Ascending aorta (tissue), 2 donors: ENCODE measurements at regions not wholly inside any gene's neighbourhood (a gene's known extent, or its start where the extent isn't known, plus 50 kb on each side); places are given as distances from the start of the nearest gene placed in this dataset.

Source experiments
- DNase-seq, 2 donors: peaks; one replicate each; pipeline ENCODE4 v3.0.0-alpha.2; 2019; ENCODE audit warnings: low spot score in 2 of 2
- H3K27ac ChIP-seq, 2 donors: fragments of 200-600 bp; sonication (generic); one replicate each; pipeline ENCODE4 v1.5.1; 2016 to 2017; ENCODE audit warnings: mild to moderate bottlenecking in 1 of 2
- H3K27me3 ChIP-seq: fragments of 200-600 bp; sonication (generic); one replicate; pipeline ENCODE4 v1.5.1; 2017
- H3K36me3 ChIP-seq, 2 donors: fragments of 200-600 bp; sonication (generic); one replicate each; pipeline ENCODE4 v1.5.1; 2016
- H3K4me1 ChIP-seq, 2 donors: fragments of 200-600 bp; sonication (generic); one replicate each; pipeline ENCODE4 v1.5.1; 2016 to 2017; ENCODE audit warnings: mild to moderate bottlenecking in 1 of 2
- H3K4me3 ChIP-seq, 2 donors: fragments of 200-600 bp; sonication (generic); one replicate each; pipeline ENCODE4 v1.5.1; 2016 to 2017; ENCODE audit warnings: mild to moderate bottlenecking in 1 of 2
- H3K9me3 ChIP-seq, 2 donors: fragments of 200-600 bp; sonication (generic); one replicate each; pipeline ENCODE4 v1.5.1; 2016
- intact Hi-C: fragments of 100-400 bp; cut with DNase I; formaldehyde crosslinking; loops from one replicate; pipeline ENCODE4 v1.15.1; 2023
- TF ChIP-seq, protein P1 (sequence below), 3 experiments: fragments of 200-600 bp in 2 of 3; fragments of 450-650 bp in 1 of 3; sonication (generic) in 2 of 3; IDR thresholded peaks; one replicate each; pipeline ENCODE4 v1.5.1; 2016 to 2019; ENCODE audit warnings: antibody characterized with exemption in 3 of 3, mild to moderate bottlenecking in 1 of 3, moderate library complexity in 1 of 3

GRCh38 chr6:44761046-44761445, 373.5 kb downstream of the CDC5L start:
- H3K4me3 ChIP-seq: no peak overlapping the region
- H3K36me3 ChIP-seq: no peaks in the 10 kb centered on the region
- H3K9me3 ChIP-seq: peaks cover 0 to 3% of the 10 kb centered on the region in 2 donors
- no peak for DNase-seq
- H3K27ac ChIP-seq: no peak overlapping the region
- TF ChIP-seq, protein P1, sequence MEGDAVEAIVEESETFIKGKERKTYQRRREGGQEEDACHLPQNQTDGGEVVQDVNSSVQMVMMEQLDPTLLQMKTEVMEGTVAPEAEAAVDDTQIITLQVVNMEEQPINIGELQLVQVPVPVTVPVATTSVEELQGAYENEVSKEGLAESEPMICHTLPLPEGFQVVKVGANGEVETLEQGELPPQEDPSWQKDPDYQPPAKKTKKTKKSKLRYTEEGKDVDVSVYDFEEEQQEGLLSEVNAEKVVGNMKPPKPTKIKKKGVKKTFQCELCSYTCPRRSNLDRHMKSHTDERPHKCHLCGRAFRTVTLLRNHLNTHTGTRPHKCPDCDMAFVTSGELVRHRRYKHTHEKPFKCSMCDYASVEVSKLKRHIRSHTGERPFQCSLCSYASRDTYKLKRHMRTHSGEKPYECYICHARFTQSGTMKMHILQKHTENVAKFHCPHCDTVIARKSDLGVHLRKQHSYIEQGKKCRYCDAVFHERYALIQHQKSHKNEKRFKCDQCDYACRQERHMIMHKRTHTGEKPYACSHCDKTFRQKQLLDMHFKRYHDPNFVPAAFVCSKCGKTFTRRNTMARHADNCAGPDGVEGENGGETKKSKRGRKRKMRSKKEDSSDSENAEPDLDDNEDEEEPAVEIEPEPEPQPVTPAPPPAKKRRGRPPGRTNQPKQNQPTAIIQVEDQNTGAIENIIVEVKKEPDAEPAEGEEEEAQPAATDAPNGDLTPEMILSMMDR (IDR thresholded peaks at IDR 0.05): no peak
- intact Hi-C loops: no loop called here
- no peaks in the 10 kb centered on the region for H3K27me3 ChIP-seq
- no peaks in the 10 kb centered on the region for H3K4me1 ChIP-seq

DNA sequence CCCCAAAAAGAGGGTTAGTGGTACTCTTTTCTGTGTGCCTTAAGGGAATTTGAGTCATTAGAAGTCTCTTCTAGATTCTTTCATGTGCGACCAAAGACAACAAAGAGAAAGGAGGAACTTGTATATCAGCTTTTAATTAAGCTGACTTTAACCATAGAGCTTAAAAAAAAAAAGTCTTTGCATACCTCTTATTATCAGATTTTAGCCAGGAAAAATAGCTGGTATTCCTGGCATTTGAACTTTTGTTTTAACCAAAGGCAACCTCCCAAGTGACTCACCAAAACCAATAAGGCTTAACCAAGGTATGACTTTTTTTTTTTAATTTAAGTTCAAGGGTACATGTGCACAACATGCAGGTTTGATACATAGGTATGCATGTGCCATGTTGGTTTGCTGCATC, 375.0 kb downstream of the CDC5L start:
- no peak overlapping the region for H3K4me3 ChIP-seq
- H3K4me1 ChIP-seq: no peaks in the 10 kb centered on the region
- no peak overlapping the region for H3K27ac ChIP-seq
- TF ChIP-seq, protein P1 (IDR thresholded peaks at IDR 0.05): no peak
- no peaks in the 10 kb centered on the region for H3K27me3 ChIP-seq
- peaks cover 0 to 3% of the 10 kb centered on the region in 2 donors for H3K9me3 ChIP-seq
- intact Hi-C loops: no loop called here
- DNase-seq: no peak
- no peaks in the 10 kb centered on the region for H3K36me3 ChIP-seq

DNA sequence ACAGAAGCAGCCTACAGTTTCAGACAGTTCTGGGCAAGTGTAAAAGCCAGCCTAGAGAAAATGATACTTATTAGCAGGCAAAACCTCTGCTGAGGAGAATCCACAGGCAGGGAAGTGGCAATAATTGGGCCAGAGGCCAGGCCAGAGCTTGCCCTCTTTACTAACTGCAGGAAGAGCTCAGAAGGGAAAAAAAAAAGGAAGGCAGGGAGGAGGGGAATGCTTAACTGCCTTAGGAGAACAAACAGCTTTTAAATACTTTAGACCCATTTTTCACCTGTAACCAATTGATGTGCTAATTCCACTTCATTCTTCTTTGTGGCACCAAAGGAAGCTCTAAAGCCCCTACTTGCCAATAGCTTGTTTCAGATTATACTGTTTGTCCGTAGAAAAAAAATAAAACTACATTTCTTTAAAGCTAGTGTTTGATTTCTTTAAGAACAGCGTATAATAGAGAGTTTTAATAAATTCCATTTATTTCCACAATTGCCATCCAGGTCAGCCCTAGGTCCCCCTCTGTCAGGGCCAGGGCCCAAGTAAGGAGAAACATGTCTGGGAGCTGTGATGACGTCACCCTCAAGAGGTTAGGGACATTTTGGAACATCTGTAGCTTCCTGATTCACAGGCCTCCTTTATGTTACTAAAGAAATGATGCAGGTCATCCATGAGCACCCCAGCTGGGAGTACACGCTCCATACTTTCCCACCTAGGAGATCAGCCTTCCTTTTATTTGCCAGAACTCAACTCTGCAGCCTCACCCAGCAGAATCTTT, 384.3 kb downstream of the CDC5L start:
- H3K4me3 ChIP-seq: no peak overlapping the region
- intact Hi-C loops: no loop called here
- no peaks in the 10 kb centered on the region for H3K27me3 ChIP-seq
- no peaks in the 10 kb centered on the region for H3K9me3 ChIP-seq
- DNase-seq: no peak
- no peaks in the 10 kb centered on the region for H3K36me3 ChIP-seq
- no peak overlapping the region for H3K27ac ChIP-seq
- H3K4me1 ChIP-seq: no peaks in the 10 kb centered on the region
- TF ChIP-seq, protein P1 (IDR thresholded peaks at IDR 0.05): no peak

- H3K9me3 ChIP-seq: no peaks in the 10 kb centered on the region
- no peak overlapping the region for H3K27ac ChIP-seq
- H3K4me1 ChIP-seq: no peaks in the 10 kb centered on the region
- DNase-seq: no peak
- H3K27me3 ChIP-seq: no peaks in the 10 kb centered on the region
- TF ChIP-seq, protein P1 (IDR thresholded peaks at IDR 0.05): no peak
- H3K4me3 ChIP-seq: no peak overlapping the region
- intact Hi-C loops: no loop called here
- H3K36me3 ChIP-seq: no peaks in the 10 kb centered on the region
These were observed 385.3 kb downstream of the CDC5L start for GRCh38 chr6:44772838-44773237.

GRCh38 chr6:44775121-44775520, 387.6 kb downstream of the CDC5L start:
- no peak for DNase-seq
- H3K9me3 ChIP-seq: no peaks in the 10 kb centered on the region
- no peak overlapping the region for H3K27ac ChIP-seq
- intact Hi-C loops: no loop called here
- TF ChIP-seq, protein P1 (IDR thresholded peaks at IDR 0.05): no peak
- H3K4me3 ChIP-seq: no peak overlapping the region
- H3K27me3 ChIP-seq: no peaks in the 10 kb centered on the region
- no peaks in the 10 kb centered on the region for H3K4me1 ChIP-seq
- no peaks in the 10 kb centered on the region for H3K36me3 ChIP-seq
